Inflammatory macrophage treated with lipopolysaccharide for 4 hours (primary cell): ENCODE measurements at regions not wholly inside any gene's neighbourhood (a gene's known extent, or its start where the extent isn't known, plus 50 kb on each side); places are given as distances from the start of the nearest gene placed in this dataset.

Experiments
- DNase-seq: peaks from one replicate; pipeline ENCODE4 v3.0.0-alpha.2; 2020

- DNase-seq: no peak
Measured at GRCh38 chr10:8233832-8234259, 179.4 kb downstream of the GATA3 start.

- no peak for DNase-seq
Measured at GRCh38 chr10:8235253-8236027, 181.0 kb downstream of the GATA3 start.

- no peak for DNase-seq
Measured at GRCh38 chr10:8238986-8239385, 184.5 kb downstream of the GATA3 start.

- DNase-seq: no peak
Measured at GRCh38 chr10:8240861-8241260, 186.4 kb downstream of the GATA3 start.

GRCh38 chr10:8242295-8242872, 187.9 kb downstream of the GATA3 start:
- no peak for DNase-seq

- no peak for DNase-seq
Measured at GRCh38 chr10:8245131-8245813, 190.8 kb downstream of the GATA3 start.

- no peak for DNase-seq
Measured at GRCh38 chr10:8245814-8246142, 191.3 kb downstream of the GATA3 start.

GRCh38 chr10:8246548-8246947, 192.1 kb downstream of the GATA3 start:
- DNase-seq: no peak

GRCh38 chr10:8247191-8247590, 192.7 kb downstream of the GATA3 start:
- no peak for DNase-seq

GRCh38 chr10:8248868-8249267, 194.4 kb downstream of the GATA3 start:
- no peak for DNase-seq

GRCh38 chr10:8254350-8254749, 199.9 kb downstream of the GATA3 start:
- no peak for DNase-seq

GRCh38 chr10:8255301-8255700, 200.8 kb downstream of the GATA3 start:
- no peak for DNase-seq

GRCh38 chr10:8260645-8261044, 206.2 kb downstream of the GATA3 start:
- DNase-seq: no peak

GRCh38 chr10:8262317-8262716, 207.8 kb downstream of the GATA3 start:
- DNase-seq: no peak

- no peak for DNase-seq
Measured at GRCh38 chr10:8269976-8270375, 215.5 kb downstream of the GATA3 start.

- no peak for DNase-seq
Measured at GRCh38 chr10:8272794-8273425, 218.4 kb downstream of the GATA3 start.

GRCh38 chr10:8273749-8274148, 219.3 kb downstream of the GATA3 start:
- no peak for DNase-seq

GRCh38 chr10:8275911-8276310, 221.4 kb downstream of the GATA3 start:
- no peak for DNase-seq

- no peak for DNase-seq
Measured at GRCh38 chr10:8278099-8278498, 223.6 kb downstream of the GATA3 start.

GRCh38 chr10:8279598-8279997, 225.1 kb downstream of the GATA3 start:
- no peak for DNase-seq

GRCh38 chr10:8280946-8281345, 226.5 kb downstream of the GATA3 start:
- DNase-seq: no peak

GRCh38 chr10:8282340-8282739, 227.9 kb downstream of the GATA3 start:
- DNase-seq: no peak

GRCh38 chr10:8283166-8283905, 228.8 kb downstream of the GATA3 start:
- no peak for DNase-seq
